ENCODE measurements at regions not wholly inside any gene's neighbourhood (a gene's known extent, or its start where the extent isn't known, plus 50 kb on each side); places are given as distances from the start of the nearest gene placed in this dataset.

DNA sequence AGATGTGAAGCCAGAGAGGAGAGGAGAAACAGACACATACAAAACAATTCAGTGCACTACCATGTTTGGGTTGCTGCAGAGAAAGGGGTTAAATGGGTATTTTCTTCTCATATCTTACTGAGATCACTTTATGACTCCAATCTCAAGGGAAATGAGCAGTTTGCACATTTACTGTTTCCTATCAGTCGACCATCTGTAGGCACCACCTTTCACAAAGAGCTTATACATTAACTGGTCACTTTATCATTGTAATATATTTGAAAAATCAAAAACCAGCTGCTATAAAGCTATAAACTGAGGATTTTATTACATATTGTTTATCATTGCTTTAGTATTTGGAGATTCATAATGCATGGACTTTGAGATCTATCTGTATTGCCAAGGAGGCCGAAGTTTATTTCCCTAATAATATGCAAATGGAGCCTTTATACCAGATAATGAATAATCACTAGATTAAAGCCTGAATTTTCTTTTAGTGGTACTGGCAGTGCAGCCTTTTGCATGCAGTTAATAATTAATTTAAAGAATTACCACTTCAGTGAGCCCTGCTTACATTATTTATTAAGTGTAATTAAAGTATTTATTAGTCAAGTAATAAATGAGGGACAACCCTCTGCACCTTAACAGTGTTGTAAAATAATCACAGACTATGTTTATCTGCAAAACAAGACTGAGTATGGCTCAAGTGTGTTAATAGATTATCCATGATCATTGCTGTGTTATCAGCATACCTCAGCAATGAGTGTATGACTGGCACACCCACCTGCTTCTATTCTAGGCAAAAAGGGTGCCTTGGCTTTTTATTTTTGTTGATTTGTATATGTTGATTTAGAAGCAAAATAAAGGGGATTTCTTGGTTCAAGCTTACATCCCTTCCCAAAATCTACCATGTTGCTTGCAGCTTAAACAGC is 167.7 kb upstream of the SLC14A2 start:
- FAIRE-seq: no peak

DNA sequence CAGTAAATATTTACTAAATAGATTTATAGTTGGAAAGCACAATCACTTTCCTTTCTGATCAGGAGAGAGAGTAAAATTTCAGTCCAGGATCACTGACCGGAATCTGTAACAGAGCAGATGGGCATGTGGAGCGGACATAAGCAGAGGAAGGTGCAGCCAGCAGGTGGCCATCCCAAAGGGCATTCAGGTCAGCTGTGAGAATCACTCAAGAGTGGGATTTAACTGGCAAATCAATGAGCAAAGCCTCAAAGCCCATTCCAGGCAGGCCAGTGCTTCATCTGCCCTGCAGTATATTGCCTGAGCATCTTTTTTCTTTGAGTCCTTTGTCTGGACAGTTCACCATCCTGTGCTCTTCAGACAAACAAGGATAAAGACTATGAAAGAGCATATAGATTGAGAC is 166.4 kb upstream of the SLC14A2 start:
- Histone ChIP-seq H3K9me3 (ENCODE audit: control insufficient read depth, low read depth, low read length) (no peaks in the 10 kb centered on the region), H3K9ac (ENCODE audit: control insufficient read depth, extremely low read depth, insufficient read depth, low read length) (no peak overlapping the region), H3K4me3 (ENCODE audit: control insufficient read depth in 2 of 3, extremely low read depth in 1 of 3, insufficient read depth in 2 of 3, low read depth in 1 of 3, low read length in 3 of 3) (no peak overlapping the region), H2AFZ (ENCODE audit: control insufficient read depth, low read length) (no peak overlapping the region), H4K20me1 (ENCODE audit: control insufficient read depth, extremely low read depth, insufficient read depth, low read length) (no peaks in the 10 kb centered on the region), H3K4me1 (ENCODE audit: control insufficient read depth, extremely low read depth, insufficient read depth, low read length) (no peaks in the 10 kb centered on the region), H3K36me3 (ENCODE audit: control insufficient read depth in 2 of 2, extremely low read depth in 1 of 2, insufficient read depth in 2 of 2, low read length in 2 of 2) (no peaks in the 10 kb centered on the region), H3K27me3 (ENCODE audit: control insufficient read depth, extremely low read depth, insufficient read depth, low read length) (no peaks in the 10 kb centered on the region), H3K27ac (ENCODE audit: control insufficient read depth, insufficient read depth, low read length) (no peak overlapping the region), H3K4me2 (ENCODE audit: control insufficient read depth, extremely low read depth, insufficient read depth, low read depth, low read length) (no peak overlapping the region), H3K79me2 (ENCODE audit: control insufficient read depth, insufficient read depth, low read length) (no peaks in the 10 kb centered on the region), H3K9me1 (ENCODE audit: control insufficient read depth, extremely low read depth, insufficient read depth, low read length) (no peaks in the 10 kb centered on the region)
- no peak for FAIRE-seq
- dilution Hi-C loops (cut with MboI; ENCODE audit: extremely low pct_ligation_motif_present, low sequenced_read_pairs): no loop called here
- no peak for DNase-seq (ENCODE audit: low read depth, low spot score)
- TF ChIP-seq, protein P1, sequence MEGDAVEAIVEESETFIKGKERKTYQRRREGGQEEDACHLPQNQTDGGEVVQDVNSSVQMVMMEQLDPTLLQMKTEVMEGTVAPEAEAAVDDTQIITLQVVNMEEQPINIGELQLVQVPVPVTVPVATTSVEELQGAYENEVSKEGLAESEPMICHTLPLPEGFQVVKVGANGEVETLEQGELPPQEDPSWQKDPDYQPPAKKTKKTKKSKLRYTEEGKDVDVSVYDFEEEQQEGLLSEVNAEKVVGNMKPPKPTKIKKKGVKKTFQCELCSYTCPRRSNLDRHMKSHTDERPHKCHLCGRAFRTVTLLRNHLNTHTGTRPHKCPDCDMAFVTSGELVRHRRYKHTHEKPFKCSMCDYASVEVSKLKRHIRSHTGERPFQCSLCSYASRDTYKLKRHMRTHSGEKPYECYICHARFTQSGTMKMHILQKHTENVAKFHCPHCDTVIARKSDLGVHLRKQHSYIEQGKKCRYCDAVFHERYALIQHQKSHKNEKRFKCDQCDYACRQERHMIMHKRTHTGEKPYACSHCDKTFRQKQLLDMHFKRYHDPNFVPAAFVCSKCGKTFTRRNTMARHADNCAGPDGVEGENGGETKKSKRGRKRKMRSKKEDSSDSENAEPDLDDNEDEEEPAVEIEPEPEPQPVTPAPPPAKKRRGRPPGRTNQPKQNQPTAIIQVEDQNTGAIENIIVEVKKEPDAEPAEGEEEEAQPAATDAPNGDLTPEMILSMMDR (optimal IDR thresholded peaks at IDR 0.05 in 1 of 3, IDR thresholded peaks at IDR 0.05 in 1 of 3, conservative IDR thresholded peaks at IDR 0.05 in 1 of 3; ENCODE audit: extremely low read depth in 1 of 3, insufficient read depth in 2 of 3, low read length in 3 of 3): no peak

More for the DNA sequence above, 167.7 kb upstream of the SLC14A2 start:
- no peak overlapping the region for H3K4me2 ChIP-seq (ENCODE audit: control insufficient read depth, extremely low read depth, insufficient read depth, low read depth, low read length)
- H3K27ac ChIP-seq (ENCODE audit: control insufficient read depth, insufficient read depth, low read length): no peak overlapping the region
- H4K20me1 ChIP-seq (ENCODE audit: control insufficient read depth, extremely low read depth, insufficient read depth, low read length): no peaks in the 10 kb centered on the region
- no peaks in the 10 kb centered on the region for H3K27me3 ChIP-seq (ENCODE audit: control insufficient read depth, extremely low read depth, insufficient read depth, low read length)
- no peak overlapping the region for H2AFZ ChIP-seq (ENCODE audit: control insufficient read depth, low read length)
- no peaks in the 10 kb centered on the region for H3K4me1 ChIP-seq (ENCODE audit: control insufficient read depth, extremely low read depth, insufficient read depth, low read length)
- no peaks in the 10 kb centered on the region for H3K36me3 ChIP-seq (ENCODE audit: control insufficient read depth in 2 of 2, extremely low read depth in 1 of 2, insufficient read depth in 2 of 2, low read length in 2 of 2)
- H3K9me1 ChIP-seq (ENCODE audit: control insufficient read depth, extremely low read depth, insufficient read depth, low read length): no peaks in the 10 kb centered on the region
- dilution Hi-C loops (cut with MboI; ENCODE audit: extremely low pct_ligation_motif_present, low sequenced_read_pairs): no loop called here
- no peak for DNase-seq (ENCODE audit: low read depth, low spot score)
- no peaks in the 10 kb centered on the region for H3K9me3 ChIP-seq (ENCODE audit: control insufficient read depth, low read depth, low read length)
- H3K4me3 ChIP-seq (ENCODE audit: control insufficient read depth in 2 of 3, extremely low read depth in 1 of 3, insufficient read depth in 2 of 3, low read depth in 1 of 3, low read length in 3 of 3): no peak overlapping the region
- TF ChIP-seq EZH2 (IDR thresholded peaks at IDR 0.05; ENCODE audit: low read length): no peak
- TF ChIP-seq, protein P1 (optimal IDR thresholded peaks at IDR 0.05 in 1 of 3, IDR thresholded peaks at IDR 0.05 in 1 of 3, conservative IDR thresholded peaks at IDR 0.05 in 1 of 3; ENCODE audit: extremely low read depth in 1 of 3, insufficient read depth in 2 of 3, low read length in 3 of 3): no peak
- no peaks in the 10 kb centered on the region for H3K79me2 ChIP-seq (ENCODE audit: control insufficient read depth, insufficient read depth, low read length)
- no peak overlapping the region for H3K9ac ChIP-seq (ENCODE audit: control insufficient read depth, extremely low read depth, insufficient read depth, low read length)
